ENCODE measurements at regions not wholly inside any gene's neighbourhood (a gene's known extent, or its start where the extent isn't known, plus 50 kb on each side); places are given as distances from the start of the nearest gene placed in this dataset.

DNA sequence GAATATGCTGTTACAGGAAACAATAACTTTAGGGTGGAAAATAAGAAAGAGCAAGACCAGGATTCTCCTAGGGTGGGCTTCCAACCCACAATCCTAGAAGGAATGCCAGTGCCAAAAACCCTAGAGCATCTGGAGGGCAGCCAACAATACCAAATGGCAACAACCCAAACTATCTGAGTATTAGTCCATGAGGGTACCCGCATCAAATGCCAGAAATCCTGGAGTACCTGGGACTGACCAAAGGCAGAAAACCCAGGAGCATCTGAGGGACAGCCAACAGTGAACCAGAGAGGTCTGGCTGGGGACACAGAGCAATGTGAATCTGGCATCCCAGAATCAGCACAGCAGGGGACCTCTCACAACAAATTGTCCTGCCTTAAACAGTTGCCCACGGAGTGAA, 126.3 kb downstream of the SCG2 start:
- H3K27ac Mint-ChIP-seq (ENCODE audit: unreplicated experiment): no peak overlapping the region
- no peaks in the 10 kb centered on the region for H3K4me1 Mint-ChIP-seq

DNA sequence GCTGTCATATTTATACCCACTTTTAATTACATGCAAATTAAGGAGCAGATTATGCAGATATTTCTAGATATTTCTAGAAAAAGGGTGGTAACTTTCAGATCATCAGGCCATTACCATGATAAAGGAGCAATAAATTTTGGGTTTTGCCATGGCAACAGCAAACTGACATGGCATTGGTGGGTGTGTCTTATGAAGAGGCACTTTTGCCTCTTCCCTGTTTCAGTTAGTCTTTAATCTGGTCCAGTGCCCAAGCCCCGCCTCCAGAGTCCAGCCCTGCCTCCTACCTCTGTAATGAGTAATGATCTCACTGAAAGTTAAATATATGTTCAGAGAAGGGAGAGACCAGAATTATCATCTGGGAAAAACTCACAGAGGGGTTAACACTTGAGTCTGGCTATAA, 124.8 kb downstream of the SCG2 start:
- no peak overlapping the region for H3K27ac Mint-ChIP-seq (ENCODE audit: unreplicated experiment)
- peaks cover 3% of the 10 kb centered on the region for H3K9me3 Mint-ChIP-seq
- no peak overlapping the region for H3K4me3 Mint-ChIP-seq
- no peaks in the 10 kb centered on the region for H3K27me3 Mint-ChIP-seq (ENCODE audit: low read depth)
- no peaks in the 10 kb centered on the region for H3K36me3 Mint-ChIP-seq (ENCODE audit: low read depth)
- no peaks in the 10 kb centered on the region for H3K4me1 Mint-ChIP-seq
- TF ChIP-seq, protein P1, sequence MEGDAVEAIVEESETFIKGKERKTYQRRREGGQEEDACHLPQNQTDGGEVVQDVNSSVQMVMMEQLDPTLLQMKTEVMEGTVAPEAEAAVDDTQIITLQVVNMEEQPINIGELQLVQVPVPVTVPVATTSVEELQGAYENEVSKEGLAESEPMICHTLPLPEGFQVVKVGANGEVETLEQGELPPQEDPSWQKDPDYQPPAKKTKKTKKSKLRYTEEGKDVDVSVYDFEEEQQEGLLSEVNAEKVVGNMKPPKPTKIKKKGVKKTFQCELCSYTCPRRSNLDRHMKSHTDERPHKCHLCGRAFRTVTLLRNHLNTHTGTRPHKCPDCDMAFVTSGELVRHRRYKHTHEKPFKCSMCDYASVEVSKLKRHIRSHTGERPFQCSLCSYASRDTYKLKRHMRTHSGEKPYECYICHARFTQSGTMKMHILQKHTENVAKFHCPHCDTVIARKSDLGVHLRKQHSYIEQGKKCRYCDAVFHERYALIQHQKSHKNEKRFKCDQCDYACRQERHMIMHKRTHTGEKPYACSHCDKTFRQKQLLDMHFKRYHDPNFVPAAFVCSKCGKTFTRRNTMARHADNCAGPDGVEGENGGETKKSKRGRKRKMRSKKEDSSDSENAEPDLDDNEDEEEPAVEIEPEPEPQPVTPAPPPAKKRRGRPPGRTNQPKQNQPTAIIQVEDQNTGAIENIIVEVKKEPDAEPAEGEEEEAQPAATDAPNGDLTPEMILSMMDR (conservative IDR thresholded peaks at IDR 0.05): no peak
- no peak for DNase-seq (ENCODE audit: low read depth, low spot score)

More for the DNA sequence above, 126.3 kb downstream of the SCG2 start:
- no peak for DNase-seq (ENCODE audit: low read depth, low spot score)
- no peaks in the 10 kb centered on the region for H3K36me3 Mint-ChIP-seq (ENCODE audit: low read depth)
- TF ChIP-seq, protein P1 (conservative IDR thresholded peaks at IDR 0.05): no peak
- peaks cover 3% of the 10 kb centered on the region for H3K9me3 Mint-ChIP-seq
- no peaks in the 10 kb centered on the region for H3K27me3 Mint-ChIP-seq (ENCODE audit: low read depth)
- H3K4me3 Mint-ChIP-seq: no peak overlapping the region

DNA sequence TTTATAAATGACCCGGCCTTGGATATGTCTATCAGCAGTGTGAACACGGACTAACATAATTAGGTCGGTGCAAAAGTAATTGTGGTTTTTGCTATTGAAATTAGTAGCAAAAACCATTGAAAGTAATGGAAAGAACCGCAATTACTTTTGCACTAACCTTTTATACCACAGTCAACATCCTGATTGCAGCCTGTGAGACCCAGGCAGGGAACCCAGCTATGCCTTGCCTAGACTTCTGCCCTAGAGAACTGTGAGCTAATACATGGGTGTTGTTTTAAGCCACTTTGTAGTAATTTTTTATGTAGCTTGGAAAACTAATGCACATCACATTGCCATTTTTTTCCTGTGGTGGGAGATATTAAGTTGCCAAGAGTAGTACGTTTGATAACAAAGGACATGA, 120.7 kb downstream of the SCG2 start:
- H3K4me3 Mint-ChIP-seq: no peak overlapping the region
- TF ChIP-seq, protein P1 (conservative IDR thresholded peaks at IDR 0.05): no peak
- no peaks in the 10 kb centered on the region for H3K4me1 Mint-ChIP-seq
- no peak overlapping the region for H3K27ac Mint-ChIP-seq (ENCODE audit: unreplicated experiment)
- no peaks in the 10 kb centered on the region for H3K36me3 Mint-ChIP-seq (ENCODE audit: low read depth)
- no peaks in the 10 kb centered on the region for H3K27me3 Mint-ChIP-seq (ENCODE audit: low read depth)
- peaks cover 3% of the 10 kb centered on the region for H3K9me3 Mint-ChIP-seq
- no peak for DNase-seq (ENCODE audit: low read depth, low spot score)

GRCh38 chr2:223486751-223487150, 115.4 kb downstream of the SCG2 start:
- TF ChIP-seq, protein P1 (conservative IDR thresholded peaks at IDR 0.05): no peak
- Mint-ChIP-seq H3K36me3 (ENCODE audit: low read depth) (no peaks in the 10 kb centered on the region), H3K27me3 (ENCODE audit: low read depth) (no peaks in the 10 kb centered on the region), H3K4me3 (no peak overlapping the region), H3K27ac (ENCODE audit: unreplicated experiment) (no peak overlapping the region), H3K4me1 (no peaks in the 10 kb centered on the region), H3K9me3 (peaks cover 6% of the 10 kb centered on the region)
- DNase-seq (ENCODE audit: low read depth, low spot score): no peak

- H3K4me3 Mint-ChIP-seq: no peak overlapping the region
- TF ChIP-seq, protein P1 (conservative IDR thresholded peaks at IDR 0.05): no peak
- DNase-seq (ENCODE audit: low read depth, low spot score): no peak
- H3K36me3 Mint-ChIP-seq (ENCODE audit: low read depth): no peaks in the 10 kb centered on the region
- no peaks in the 10 kb centered on the region for H3K4me1 Mint-ChIP-seq
- H3K27ac Mint-ChIP-seq (ENCODE audit: unreplicated experiment): no peak overlapping the region
- H3K9me3 Mint-ChIP-seq: peaks cover 6% of the 10 kb centered on the region
- H3K27me3 Mint-ChIP-seq (ENCODE audit: low read depth): no peaks in the 10 kb centered on the region
Measured at GRCh38 chr2:223487214-223487846, 114.8 kb downstream of the SCG2 start.

All from neural crest cell (in vitro differentiated cells).